D721Med (cell line): ENCODE measurements at regions not wholly inside any gene's neighbourhood (a gene's known extent, or its start where the extent isn't known, plus 50 kb on each side); places are given as distances from the start of the nearest gene placed in this dataset.

Experiments used
- DNase-seq: peaks from one replicate; pipeline ENCODE4 v3.0.0; 2011; ENCODE audit warnings: low spot score; ENCODE audit not compliant: insufficient read length
- FAIRE-seq: peaks from 2 replicates; lab custom pipeline; 2011; peaks lifted over from hg19 to GRCh38; lab: Jason Lieb, UNC
- TF ChIP-seq, protein P1 (sequence below): IDR thresholded peaks from 2 replicates; pipeline ENCODE4 v1.5.1; 2012; ENCODE audit warnings: mild to moderate bottlenecking, control low read depth; ENCODE audit not compliant: insufficient read depth; ENCODE audit errors: missing control alignments

DNA sequence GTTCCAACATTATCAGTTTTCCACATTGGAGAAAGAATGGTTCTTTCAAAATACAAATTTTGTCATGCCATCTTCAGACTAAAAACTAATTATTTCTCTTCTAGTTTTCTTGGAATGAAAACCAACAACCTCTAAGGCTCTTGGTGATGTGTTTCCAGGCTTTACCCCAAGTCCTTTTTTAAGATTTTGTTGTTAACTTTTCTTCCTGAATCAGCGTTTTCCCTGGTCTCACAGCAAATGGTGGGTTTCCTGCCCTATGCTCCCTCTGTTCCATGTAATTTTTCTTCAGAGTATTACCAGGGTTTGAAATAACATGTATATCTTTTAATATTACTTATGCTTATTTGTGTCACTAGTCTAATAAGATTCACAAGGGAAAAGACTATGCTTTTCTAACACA lies 1311.9 kb downstream of the LRFN5 start:
- DNase-seq (no peak), FAIRE-seq (no peak)
- TF ChIP-seq, protein P1, sequence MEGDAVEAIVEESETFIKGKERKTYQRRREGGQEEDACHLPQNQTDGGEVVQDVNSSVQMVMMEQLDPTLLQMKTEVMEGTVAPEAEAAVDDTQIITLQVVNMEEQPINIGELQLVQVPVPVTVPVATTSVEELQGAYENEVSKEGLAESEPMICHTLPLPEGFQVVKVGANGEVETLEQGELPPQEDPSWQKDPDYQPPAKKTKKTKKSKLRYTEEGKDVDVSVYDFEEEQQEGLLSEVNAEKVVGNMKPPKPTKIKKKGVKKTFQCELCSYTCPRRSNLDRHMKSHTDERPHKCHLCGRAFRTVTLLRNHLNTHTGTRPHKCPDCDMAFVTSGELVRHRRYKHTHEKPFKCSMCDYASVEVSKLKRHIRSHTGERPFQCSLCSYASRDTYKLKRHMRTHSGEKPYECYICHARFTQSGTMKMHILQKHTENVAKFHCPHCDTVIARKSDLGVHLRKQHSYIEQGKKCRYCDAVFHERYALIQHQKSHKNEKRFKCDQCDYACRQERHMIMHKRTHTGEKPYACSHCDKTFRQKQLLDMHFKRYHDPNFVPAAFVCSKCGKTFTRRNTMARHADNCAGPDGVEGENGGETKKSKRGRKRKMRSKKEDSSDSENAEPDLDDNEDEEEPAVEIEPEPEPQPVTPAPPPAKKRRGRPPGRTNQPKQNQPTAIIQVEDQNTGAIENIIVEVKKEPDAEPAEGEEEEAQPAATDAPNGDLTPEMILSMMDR, result no peak

DNA sequence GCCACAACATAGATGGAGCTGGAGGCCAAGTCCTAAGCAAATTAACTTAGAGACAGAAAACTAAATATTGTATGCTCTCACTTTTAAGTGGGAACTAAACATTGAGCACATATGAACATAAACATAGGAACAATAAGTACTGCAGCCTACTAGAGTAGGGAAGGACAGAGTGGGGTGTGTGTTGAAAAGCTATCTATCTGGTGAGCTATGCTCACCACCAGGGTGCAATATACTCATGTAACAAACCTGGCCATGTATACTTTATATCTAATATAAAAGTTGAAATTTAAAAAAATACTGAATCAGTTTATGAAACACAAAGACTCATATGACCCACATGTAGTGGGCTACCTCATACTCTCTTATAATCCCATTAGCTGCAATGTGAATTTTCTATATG lies 1305.0 kb downstream of the LRFN5 start:
- FAIRE-seq (no peak), DNase-seq (no peak)
- TF ChIP-seq, protein P1, result no peak

DNA sequence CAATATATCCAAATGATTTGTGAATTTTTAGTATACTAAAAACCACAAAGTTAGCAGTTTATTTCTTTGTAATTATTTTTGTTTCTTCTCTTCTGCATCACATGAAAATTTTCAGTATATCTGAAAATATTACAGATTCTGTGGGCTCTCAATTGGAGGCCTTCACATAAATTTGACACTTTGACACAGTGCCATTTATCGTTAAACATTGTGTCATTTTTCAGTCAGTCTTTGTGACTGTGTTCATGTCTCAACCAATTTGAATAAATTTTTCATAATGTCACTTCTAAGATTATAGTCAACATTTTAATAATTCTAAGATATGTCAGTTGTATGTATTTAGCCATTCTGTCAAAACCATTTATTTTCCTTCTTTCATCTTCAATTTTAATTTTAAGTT lies 1303.0 kb downstream of the LRFN5 start:
- DNase-seq (no peak), FAIRE-seq (no peak)
- TF ChIP-seq, protein P1, result no peak

DNA sequence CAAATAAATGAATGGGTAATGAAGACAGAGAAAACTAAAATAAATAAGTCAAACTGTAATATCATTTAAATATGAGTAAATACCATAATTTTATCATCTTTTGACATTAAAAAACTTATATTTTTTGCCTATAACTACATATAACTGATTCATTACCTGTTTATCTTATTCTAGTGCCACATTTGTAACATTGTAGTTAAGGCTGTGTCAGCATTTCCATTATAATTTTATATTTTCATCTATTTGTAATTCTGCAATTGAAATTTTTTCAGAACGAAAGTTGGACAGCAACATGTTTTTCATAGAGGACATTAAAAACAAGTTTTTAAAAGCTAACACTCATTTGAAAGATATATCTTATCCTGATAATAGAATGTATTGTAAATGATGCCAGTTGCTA lies 1286.5 kb downstream of the LRFN5 start:
- TF ChIP-seq, protein P1, result no peak
- DNase-seq (no peak), FAIRE-seq (no peak)

DNA sequence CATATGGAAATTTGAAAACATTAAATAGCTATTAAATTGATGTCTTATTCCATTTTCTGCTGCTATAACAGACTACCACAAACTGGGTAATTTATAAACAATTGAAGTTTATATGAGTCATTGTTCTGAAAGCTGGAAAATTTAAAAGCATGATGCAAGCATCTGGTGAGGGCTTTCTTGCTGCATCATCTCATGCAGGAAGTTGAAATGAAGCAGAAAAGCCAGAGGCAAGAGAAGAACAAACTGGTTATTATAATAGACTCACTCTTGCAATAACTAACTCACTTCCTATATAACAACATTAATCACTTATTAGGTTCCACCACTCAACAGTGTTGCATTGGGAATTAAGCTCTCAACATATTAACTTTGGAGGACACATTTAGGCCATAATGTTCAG lies 1277.4 kb downstream of the LRFN5 start:
- DNase-seq, result no peak
- TF ChIP-seq, protein P1, result no peak
- no peak for FAIRE-seq

DNA sequence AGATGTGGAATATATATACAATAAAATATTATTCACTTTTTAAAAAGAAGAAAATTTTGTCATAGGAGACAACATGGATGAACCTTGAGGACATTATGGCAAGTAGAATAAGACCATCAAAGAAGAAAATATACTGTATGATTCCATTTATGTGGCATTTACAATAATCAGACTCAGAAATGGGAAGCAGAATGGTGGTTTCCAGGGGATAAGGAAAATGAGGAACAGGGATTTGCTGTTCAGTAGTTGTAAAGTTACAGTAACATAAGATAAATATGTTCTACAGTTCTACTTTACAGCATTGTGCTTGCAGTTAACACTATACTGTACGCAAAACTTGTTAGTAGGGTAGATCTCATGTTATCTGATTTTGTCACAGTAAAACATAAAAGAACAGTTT lies 1271.0 kb downstream of the LRFN5 start:
- no peak for DNase-seq
- TF ChIP-seq, protein P1, result no peak
- FAIRE-seq, result no peak

DNA sequence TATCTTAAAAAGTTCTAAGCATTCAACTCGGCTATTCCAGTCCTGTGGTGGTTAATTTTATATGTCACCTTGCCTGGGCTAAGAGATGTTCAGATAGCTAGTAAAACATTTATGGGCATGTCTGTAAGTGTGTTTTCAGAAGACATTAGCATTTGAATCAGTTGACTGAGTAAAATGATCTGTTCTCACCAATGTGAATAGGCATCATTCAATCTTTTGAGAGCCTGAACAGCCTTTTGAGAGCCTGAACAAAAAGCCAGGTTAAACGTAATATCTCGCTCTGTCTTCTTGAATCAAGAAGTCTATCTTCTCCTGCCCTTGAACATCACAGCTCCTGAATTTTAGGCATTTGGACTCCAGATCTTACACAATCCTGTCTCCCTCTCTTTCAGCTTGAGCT lies 1266.1 kb downstream of the LRFN5 start:
- FAIRE-seq (no peak), DNase-seq (no peak)

More for the DNA sequence above, 1266.1 kb downstream of the LRFN5 start:
- TF ChIP-seq, protein P1, result no peak
